ENCODE measurements at regions not wholly inside any gene's neighbourhood (a gene's known extent, or its start where the extent isn't known, plus 50 kb on each side); places are given as distances from the start of the nearest gene placed in this dataset.

- DNase-seq (ENCODE audit: low read depth) (no peak), FAIRE-seq (no peak)
- H3K4me3 ChIP-seq (ENCODE audit: low read depth, low read length): no peak overlapping the region
- H3K27me3 ChIP-seq (ENCODE audit: control insufficient read depth, insufficient read depth, low read length): no peaks in the 10 kb centered on the region
- TF ChIP-seq CTCF (IDR thresholded peaks at IDR 0.05; ENCODE audit: insufficient read depth, low read length, severe bottlenecking): no peak
- H3K36me3 ChIP-seq (ENCODE audit: control insufficient read depth, insufficient read depth, low read length): no peaks in the 10 kb centered on the region
Measured at GRCh38 chr5:38036765-38037164, 196.9 kb upstream of the GDNF start.

- H3K27me3 ChIP-seq (ENCODE audit: control insufficient read depth, insufficient read depth, low read length): no peaks in the 10 kb centered on the region
- no peak for TF ChIP-seq CTCF (IDR thresholded peaks at IDR 0.05; ENCODE audit: insufficient read depth, low read length, severe bottlenecking)
- H3K4me3 ChIP-seq (ENCODE audit: low read depth, low read length): no peak overlapping the region
- FAIRE-seq: no peak
- H3K36me3 ChIP-seq (ENCODE audit: control insufficient read depth, insufficient read depth, low read length): no peaks in the 10 kb centered on the region
- DNase-seq (ENCODE audit: low read depth): peak; percentile 24
Measured at GRCh38 chr5:38032149-38032548, 192.3 kb upstream of the GDNF start.

- TF ChIP-seq CTCF (IDR thresholded peaks at IDR 0.05; ENCODE audit: insufficient read depth, low read length, severe bottlenecking): no peak
- no peak overlapping the region for H3K4me3 ChIP-seq (ENCODE audit: low read depth, low read length)
- FAIRE-seq (no peak), DNase-seq (ENCODE audit: low read depth) (no peak)
- H3K36me3 ChIP-seq (ENCODE audit: control insufficient read depth, insufficient read depth, low read length): no peaks in the 10 kb centered on the region
- H3K27me3 ChIP-seq (ENCODE audit: control insufficient read depth, insufficient read depth, low read length): no peaks in the 10 kb centered on the region
Measured at GRCh38 chr5:38031304-38031703, 191.5 kb upstream of the GDNF start.

GRCh38 chr5:38029397-38030065 lies 189.7 kb upstream of the GDNF start:
- FAIRE-seq (no peak), DNase-seq (ENCODE audit: low read depth) (peak; percentile 4)
- no peak for TF ChIP-seq CTCF (IDR thresholded peaks at IDR 0.05; ENCODE audit: insufficient read depth, low read length, severe bottlenecking)
- H3K4me3 ChIP-seq (ENCODE audit: low read depth, low read length): no peak overlapping the region
- no peaks in the 10 kb centered on the region for H3K36me3 ChIP-seq (ENCODE audit: control insufficient read depth, insufficient read depth, low read length)
- no peaks in the 10 kb centered on the region for H3K27me3 ChIP-seq (ENCODE audit: control insufficient read depth, insufficient read depth, low read length)

- FAIRE-seq (no peak), DNase-seq (ENCODE audit: low read depth) (peak; percentile 6)
- H3K27me3 ChIP-seq (ENCODE audit: control insufficient read depth, insufficient read depth, low read length): no peaks in the 10 kb centered on the region
Measured at GRCh38 chr5:38023799-38024198, 184.0 kb upstream of the GDNF start.

More at GRCh38 chr5:38023799-38024198, 184.0 kb upstream of the GDNF start:
- no peak for TF ChIP-seq CTCF (IDR thresholded peaks at IDR 0.05; ENCODE audit: insufficient read depth, low read length, severe bottlenecking)
- Histone ChIP-seq H3K36me3 (ENCODE audit: control insufficient read depth, insufficient read depth, low read length) (no peaks in the 10 kb centered on the region), H3K4me3 (ENCODE audit: low read depth, low read length) (no peak overlapping the region)

Data from bronchial epithelial cell (primary cell).